Panc1 (cell line): ENCODE measurements at regions not wholly inside any gene's neighbourhood (a gene's known extent, or its start where the extent isn't known, plus 50 kb on each side); places are given as distances from the start of the nearest gene placed in this dataset.

Source experiments
- CTCF ChIP-seq: fragments of 450-650 bp; IDR thresholded peaks from 2 replicates; pipeline ENCODE4 v1.5.1; 2017; ENCODE audit warnings: mild to moderate bottlenecking
- POLR2AphosphoS5 ChIP-seq: IDR thresholded peaks from 2 replicates; pipeline ENCODE4 v1.6.1; 2012; ENCODE audit warnings: mild to moderate bottlenecking, low read depth, low read length, moderate library complexity
- REST ChIP-seq, 2 experiments: IDR thresholded peaks; 2 replicates each; pipeline ENCODE4 v1.6.1; 2011 to 2012; ENCODE audit warnings: low read depth in 2 of 2, control low read depth in 1 of 2, low read length in 1 of 2, mild to moderate bottlenecking in 1 of 2, moderate library complexity in 1 of 2; ENCODE audit not compliant: insufficient read depth in 1 of 2
- SIN3A ChIP-seq: IDR thresholded peaks from 2 replicates; pipeline ENCODE4 v1.6.1; 2012; ENCODE audit warnings: low read depth, mild to moderate bottlenecking, low read length, moderate library complexity, borderline replicate concordance; ENCODE audit not compliant: insufficient read depth
- TCF7L2 ChIP-seq: IDR thresholded peaks from 2 replicates; pipeline ENCODE4 v1.6.1; 2011; ENCODE audit warnings: mild to moderate bottlenecking, low read depth, low read length, inconsistent platforms

GRCh38 chr4:154916068-154916467 is 135.0 kb downstream of the RBM46 start:
- TF ChIP-seq CTCF (no peak), REST (IDR thresholded peaks at IDR 0.05; ENCODE audit: insufficient read depth in 1 of 2, low read depth in 2 of 2, low read length in 1 of 2) (no peak), SIN3A (no peak), TCF7L2 (no peak), POLR2AphosphoS5 (no peak)
